ENCODE measurements at regions not wholly inside any gene's neighbourhood (a gene's known extent, or its start where the extent isn't known, plus 50 kb on each side); places are given as distances from the start of the nearest gene placed in this dataset.

DNA sequence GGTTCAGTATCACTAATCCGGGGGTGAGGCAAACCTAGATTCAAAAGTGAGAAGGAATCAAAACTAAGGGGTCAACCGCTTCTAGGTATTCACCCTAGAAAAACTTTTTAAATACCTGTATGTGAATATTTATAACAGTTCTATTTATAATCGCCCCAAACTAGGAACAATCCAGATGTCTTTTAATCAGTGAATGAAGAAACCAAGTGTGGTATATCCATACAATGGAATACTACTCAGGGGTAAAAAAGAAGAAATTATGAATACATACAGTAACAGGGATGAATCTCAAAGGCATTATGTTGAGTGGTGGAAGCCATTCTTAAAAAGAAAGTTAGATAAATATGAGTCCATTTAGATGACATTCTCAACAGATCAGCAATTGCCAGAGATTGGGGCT, 178.0 kb upstream of the BLID start:
- TF ChIP-seq, protein P1, sequence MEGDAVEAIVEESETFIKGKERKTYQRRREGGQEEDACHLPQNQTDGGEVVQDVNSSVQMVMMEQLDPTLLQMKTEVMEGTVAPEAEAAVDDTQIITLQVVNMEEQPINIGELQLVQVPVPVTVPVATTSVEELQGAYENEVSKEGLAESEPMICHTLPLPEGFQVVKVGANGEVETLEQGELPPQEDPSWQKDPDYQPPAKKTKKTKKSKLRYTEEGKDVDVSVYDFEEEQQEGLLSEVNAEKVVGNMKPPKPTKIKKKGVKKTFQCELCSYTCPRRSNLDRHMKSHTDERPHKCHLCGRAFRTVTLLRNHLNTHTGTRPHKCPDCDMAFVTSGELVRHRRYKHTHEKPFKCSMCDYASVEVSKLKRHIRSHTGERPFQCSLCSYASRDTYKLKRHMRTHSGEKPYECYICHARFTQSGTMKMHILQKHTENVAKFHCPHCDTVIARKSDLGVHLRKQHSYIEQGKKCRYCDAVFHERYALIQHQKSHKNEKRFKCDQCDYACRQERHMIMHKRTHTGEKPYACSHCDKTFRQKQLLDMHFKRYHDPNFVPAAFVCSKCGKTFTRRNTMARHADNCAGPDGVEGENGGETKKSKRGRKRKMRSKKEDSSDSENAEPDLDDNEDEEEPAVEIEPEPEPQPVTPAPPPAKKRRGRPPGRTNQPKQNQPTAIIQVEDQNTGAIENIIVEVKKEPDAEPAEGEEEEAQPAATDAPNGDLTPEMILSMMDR (conservative IDR thresholded peaks at IDR 0.05; ENCODE audit: low read depth, low read length), result no peak
- TF ChIP-seq EZH2 (IDR thresholded peaks at IDR 0.05; ENCODE audit: low read length, unreplicated experiment), result no peak

Data from PC-3 (cell line).